Endothelial cell of umbilical vein (primary cell): ENCODE measurements at regions not wholly inside any gene's neighbourhood (a gene's known extent, or its start where the extent isn't known, plus 50 kb on each side); places are given as distances from the start of the nearest gene placed in this dataset.

Experiments used
- BruUV-seq: library from RNA; stranded (reverse); fragments of 400-500 nt; replicated peaks from 2 replicates; lab custom pipeline; 2021; lab: Mats Ljungman, UMichigan
- CTCF ChIA-PET: fragments of 300-600, 350-600 bp; sonication (Branson Sonifier 250); formaldehyde crosslinking; loops from one replicate; lab custom pipeline; 2021; ENCODE audit warnings: antibody characterized with exemption, inconsistent platforms; lab: Charles Lee
- POLR2A ChIA-PET: fragments of 300-600, 350-600 bp; sonication (Branson Sonifier 250); formaldehyde crosslinking; loops from one replicate; lab custom pipeline; 2021; ENCODE audit warnings: antibody characterized with exemption, inconsistent platforms; lab: Charles Lee
- DNase-seq: peaks from one replicate; pipeline ENCODE4 v3.0.0-alpha.2; 2011; ENCODE audit warnings: low read depth, low spot score
- FAIRE-seq: peaks from 2 replicates; lab custom pipeline; 2011; peaks lifted over from hg19 to GRCh38; lab: Jason Lieb, UNC
- H2AFZ ChIP-seq: 2 replicates; pipeline ENCODE4 v1.6.0; 2012; ENCODE audit warnings: low read depth, low read length, control low read depth, inconsistent platforms
- H3K27ac ChIP-seq: 2 replicates; pipeline ENCODE4 v1.5.1; 2011; ENCODE audit warnings: low read depth, mild to moderate bottlenecking, control low read depth, low read length, moderate library complexity; ENCODE audit not compliant: insufficient read depth
- H3K27me3 ChIP-seq, 2 experiments: 2 replicates each; pipeline versions ENCODE4 v1.6.0 to v1.6.1; 2011; ENCODE audit warnings: low read length in 2 of 2, mixed read lengths in 1 of 2; ENCODE audit not compliant: control insufficient read depth in 2 of 2, insufficient read depth in 2 of 2
- H3K36me3 ChIP-seq, 2 experiments: 2 replicates in 1 of 2; 3 replicates in 1 of 2; pipeline ENCODE4 v1.5.1; 2011; ENCODE audit warnings: low read length in 2 of 2, mild to moderate bottlenecking in 1 of 2, moderate library complexity in 1 of 2; ENCODE audit not compliant: control insufficient read depth in 2 of 2, insufficient read depth in 2 of 2; ENCODE audit errors: extremely low read depth in 1 of 2
- H3K4me1 ChIP-seq: 3 replicates; pipeline ENCODE4 v1.5.1; 2011; ENCODE audit warnings: mild to moderate bottlenecking, low read length; ENCODE audit not compliant: control insufficient read depth, insufficient read depth; ENCODE audit errors: extremely low read depth
- H3K4me2 ChIP-seq: 2 replicates; pipeline ENCODE4 v1.6.1; 2011; ENCODE audit warnings: low read length, control low read depth, mixed read lengths; ENCODE audit not compliant: insufficient read depth
- H3K4me3 ChIP-seq, 3 experiments: fragments of 200-600 bp in 1 of 3; sonication (generic), shearing (Covaris generic) in 1 of 3; replicated peaks in 1 of 3; 2 replicates each; pipeline ENCODE4 v1.5.1; 2011 to 2016; ENCODE audit warnings: control low read depth in 3 of 3, low read length in 3 of 3, mild to moderate bottlenecking in 2 of 3, inconsistent platforms in 1 of 3, low read depth in 1 of 3, moderate library complexity in 1 of 3; ENCODE audit not compliant: insufficient read depth in 1 of 3
- H3K79me2 ChIP-seq: 2 replicates; pipeline ENCODE4 v1.6.0; 2012; ENCODE audit warnings: low read length, inconsistent platforms; ENCODE audit not compliant: control insufficient read depth, insufficient read depth
- H3K9ac ChIP-seq: replicated peaks from 2 replicates; pipeline ENCODE3; 2011; ENCODE audit warnings: low read length, control low read depth; ENCODE audit not compliant: insufficient read depth; ENCODE audit errors: extremely low read depth
- H3K9me1 ChIP-seq: replicated peaks from 3 replicates; pipeline ENCODE4 v1.6.0; 2011; ENCODE audit warnings: mild to moderate bottlenecking, low read length; ENCODE audit not compliant: control insufficient read depth, insufficient read depth; ENCODE audit errors: extremely low read depth
- H3K9me3 ChIP-seq: replicated peaks from 2 replicates; pipeline ENCODE4 v1.5.1; 2012; ENCODE audit warnings: low read length, inconsistent platforms; ENCODE audit not compliant: control insufficient read depth, insufficient read depth
- H4K20me1 ChIP-seq: replicated peaks from 2 replicates; pipeline ENCODE3; 2011; ENCODE audit warnings: mild to moderate bottlenecking, low read length; ENCODE audit not compliant: control insufficient read depth, insufficient read depth; ENCODE audit errors: extremely low read depth
- EZH2 ChIP-seq: IDR thresholded peaks from 2 replicates; pipeline ENCODE4 v1.6.1; 2012; ENCODE audit warnings: borderline replicate concordance, low read depth, mild to moderate bottlenecking, moderate library complexity, low read length, inconsistent platforms; ENCODE audit not compliant: severe bottlenecking
- FOS ChIP-seq: IDR thresholded peaks from 2 replicates; pipeline ENCODE4 v1.6.1; 2011; ENCODE audit warnings: mild to moderate bottlenecking, low read length, moderate library complexity, borderline replicate concordance; ENCODE audit not compliant: insufficient read depth
- GATA2 ChIP-seq: IDR thresholded peaks from 2 replicates; pipeline ENCODE4 v1.7.0; 2011; ENCODE audit warnings: low read depth, mild to moderate bottlenecking, moderate library complexity, mixed read lengths, low read length; ENCODE audit not compliant: insufficient read length, insufficient read depth
- JUN ChIP-seq: IDR thresholded peaks from 2 replicates; pipeline ENCODE4 v1.6.1; 2011; ENCODE audit warnings: borderline replicate concordance, low read depth; ENCODE audit not compliant: insufficient read length, insufficient read depth
- MYC ChIP-seq: IDR thresholded peaks from one replicate; pipeline ENCODE4 v1.6.1; 2011; ENCODE audit warnings: mild to moderate bottlenecking, low read depth, low read length
- POLR2A ChIP-seq: IDR thresholded peaks from 2 replicates; pipeline ENCODE4 v1.6.1; 2012; ENCODE audit warnings: low read depth, mild to moderate bottlenecking, control low read depth, low read length
- POLR2AphosphoS5 ChIP-seq: IDR thresholded peaks from 2 replicates; pipeline ENCODE4 v1.6.1; 2012; ENCODE audit warnings: low read depth, mild to moderate bottlenecking, control low read depth, low read length, moderate library complexity; ENCODE audit not compliant: insufficient read depth
- dilution Hi-C: fragments of 300-500 bp; cut with MboI; formaldehyde crosslinking; loops from one replicate; pipeline ENCODE4 v1.15.0; 2019; ENCODE audit warnings: low sequenced_read_pairs; ENCODE audit not compliant: extremely low pct_ligation_motif_present
- intact Hi-C: fragments of 100-400 bp; cut with micrococcal nuclease; formaldehyde crosslinking; loops from one replicate; pipeline ENCODE4 v1.10.0; 2022
- TF ChIP-seq, protein P1 (sequence below): IDR thresholded peaks from 2 replicates; pipeline ENCODE4 v1.6.1; 2011; ENCODE audit not compliant: insufficient read depth, insufficient read length
- TF ChIP-seq, protein P2 (sequence below), 2 donors: IDR thresholded peaks; 1 replicate in 1 of 2; 2 replicates in 1 of 2; pipeline ENCODE4 v1.5.1; 2011; ENCODE audit warnings: low read length in 2 of 2, mild to moderate bottlenecking in 2 of 2, moderate library complexity in 2 of 2, control low read depth in 1 of 2, inconsistent platforms in 1 of 2, low read depth in 1 of 2; ENCODE audit not compliant: insufficient read depth in 1 of 2; ENCODE audit errors: extremely low read depth in 1 of 2

DNA sequence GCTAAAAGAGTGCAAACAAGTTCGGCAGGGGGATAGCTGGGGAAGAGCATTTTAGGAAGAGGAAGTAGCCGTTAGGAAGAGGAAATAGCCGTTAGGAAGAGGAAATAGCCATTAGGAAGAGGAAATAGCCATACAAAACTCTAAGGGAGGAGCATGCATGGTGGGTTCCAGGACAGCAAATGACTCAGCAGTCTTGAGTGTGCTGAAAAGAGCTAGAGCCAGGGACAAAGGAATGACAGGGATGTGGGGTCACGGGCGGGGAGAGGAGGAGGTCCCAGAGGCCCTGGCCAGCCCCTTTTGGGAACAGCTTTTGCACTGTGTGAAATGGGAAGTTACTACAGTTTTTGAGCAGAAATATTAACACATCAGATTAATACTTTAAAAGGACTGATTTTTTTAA lies 882.6 kb downstream of the TRIML1 start:
- Histone ChIP-seq H3K9me3 (peaks cover 8% of the 10 kb centered on the region), H4K20me1 (no peaks in the 10 kb centered on the region), H3K4me3 (no peak overlapping the region), H3K9ac (no peak overlapping the region), H3K27ac (no peak overlapping the region), H2AFZ (no peak overlapping the region), H3K79me2 (no peaks in the 10 kb centered on the region), H3K4me2 (no peak overlapping the region), H3K9me1 (no peaks in the 10 kb centered on the region), H3K27me3 (no peaks in the 10 kb centered on the region), H3K4me1 (no peaks in the 10 kb centered on the region), H3K36me3 (no peaks in the 10 kb centered on the region)
- POLR2A ChIA-PET, result no interaction called here
- no TSS peak for BruUV-seq
- DNase-seq (no peak), FAIRE-seq (no peak)
- dilution Hi-C loops, result no loop called here
- intact Hi-C loops, result no loop called here
- TF ChIP-seq EZH2, result no peak
- TF ChIP-seq, protein P1, sequence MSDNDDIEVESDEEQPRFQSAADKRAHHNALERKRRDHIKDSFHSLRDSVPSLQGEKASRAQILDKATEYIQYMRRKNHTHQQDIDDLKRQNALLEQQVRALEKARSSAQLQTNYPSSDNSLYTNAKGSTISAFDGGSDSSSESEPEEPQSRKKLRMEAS, result no peak
- no peak for TF ChIP-seq JUN
- TF ChIP-seq POLR2A, result no peak
- no peak for TF ChIP-seq MYC
- TF ChIP-seq GATA2, result no peak
- TF ChIP-seq POLR2AphosphoS5, result no peak
- TF ChIP-seq, protein P2, sequence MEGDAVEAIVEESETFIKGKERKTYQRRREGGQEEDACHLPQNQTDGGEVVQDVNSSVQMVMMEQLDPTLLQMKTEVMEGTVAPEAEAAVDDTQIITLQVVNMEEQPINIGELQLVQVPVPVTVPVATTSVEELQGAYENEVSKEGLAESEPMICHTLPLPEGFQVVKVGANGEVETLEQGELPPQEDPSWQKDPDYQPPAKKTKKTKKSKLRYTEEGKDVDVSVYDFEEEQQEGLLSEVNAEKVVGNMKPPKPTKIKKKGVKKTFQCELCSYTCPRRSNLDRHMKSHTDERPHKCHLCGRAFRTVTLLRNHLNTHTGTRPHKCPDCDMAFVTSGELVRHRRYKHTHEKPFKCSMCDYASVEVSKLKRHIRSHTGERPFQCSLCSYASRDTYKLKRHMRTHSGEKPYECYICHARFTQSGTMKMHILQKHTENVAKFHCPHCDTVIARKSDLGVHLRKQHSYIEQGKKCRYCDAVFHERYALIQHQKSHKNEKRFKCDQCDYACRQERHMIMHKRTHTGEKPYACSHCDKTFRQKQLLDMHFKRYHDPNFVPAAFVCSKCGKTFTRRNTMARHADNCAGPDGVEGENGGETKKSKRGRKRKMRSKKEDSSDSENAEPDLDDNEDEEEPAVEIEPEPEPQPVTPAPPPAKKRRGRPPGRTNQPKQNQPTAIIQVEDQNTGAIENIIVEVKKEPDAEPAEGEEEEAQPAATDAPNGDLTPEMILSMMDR (IDR thresholded peaks at IDR 0.05; ENCODE audit: extremely low read depth in 1 of 2, insufficient read depth in 1 of 2, low read depth in 1 of 2, low read length in 2 of 2), result no peak
- no peak for TF ChIP-seq FOS
- CTCF ChIA-PET, result interaction anchor here (1.2 kb wide), 1 partner anchor 9 kb away, joined by 3 read pairs; no protein-coding TSS in a partner anchor
